HG03442 (cell line): ENCODE measurements at regions not wholly inside any gene's neighbourhood (a gene's known extent, or its start where the extent isn't known, plus 50 kb on each side); places are given as distances from the start of the nearest gene placed in this dataset.

Experiments used
- ATAC-seq: cut with Tn5 transposase; IDR thresholded peaks from one replicate; pipeline ENCODE4 v1.9.1; 2021; ENCODE audit warnings: mild to moderate bottlenecking, moderate library complexity; ENCODE audit not compliant: unreplicated experiment

DNA sequence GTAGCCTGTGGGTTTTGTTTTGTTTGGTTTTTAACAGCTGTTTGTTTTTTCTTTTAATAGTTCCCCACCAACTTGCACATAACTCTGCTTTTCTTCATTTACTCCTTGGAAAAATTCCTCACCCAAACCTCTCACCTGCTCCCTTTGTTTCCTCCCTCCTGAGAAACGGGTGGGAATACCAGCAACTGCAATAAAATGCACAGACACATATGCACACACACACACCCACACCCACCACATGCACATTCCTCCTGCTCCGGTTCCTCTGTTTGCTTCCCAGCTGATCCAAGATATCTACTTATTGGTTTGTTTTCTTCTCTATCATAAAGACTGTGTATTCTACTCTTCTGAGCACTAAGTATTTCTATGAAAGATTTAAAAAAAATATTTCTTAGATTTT lies 161.1 kb upstream of the EPHA7 start:
- ATAC-seq: no peak

- no peak for ATAC-seq
These were observed 156.3 kb upstream of the EPHA7 start for GRCh38 chr6:93575495-93576267.

- no peak for ATAC-seq
These were observed 154.9 kb upstream of the EPHA7 start for GRCh38 chr6:93574299-93574698.

- no peak for ATAC-seq
These were observed 152.0 kb upstream of the EPHA7 start for GRCh38 chr6:93571346-93571745.

DNA sequence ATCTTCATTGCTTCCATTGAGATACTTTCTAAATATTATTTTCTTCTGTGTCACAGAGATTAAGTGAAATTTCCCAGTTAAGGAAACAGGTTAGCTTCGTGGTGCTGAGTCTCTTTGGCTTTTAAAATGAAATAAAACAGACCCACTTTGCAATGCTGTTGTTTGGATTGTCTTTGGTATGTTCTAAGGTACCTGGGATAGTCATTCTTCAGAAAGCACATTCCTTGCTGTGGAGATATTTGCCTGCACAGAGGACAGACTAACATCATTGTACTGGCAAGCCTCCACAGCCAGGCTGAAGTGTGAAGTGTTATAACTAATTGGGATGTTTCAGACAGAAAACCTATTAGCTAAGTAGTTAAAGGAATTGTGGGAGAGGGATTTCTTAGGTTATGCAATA lies 148.8 kb upstream of the EPHA7 start:
- ATAC-seq: no peak

DNA sequence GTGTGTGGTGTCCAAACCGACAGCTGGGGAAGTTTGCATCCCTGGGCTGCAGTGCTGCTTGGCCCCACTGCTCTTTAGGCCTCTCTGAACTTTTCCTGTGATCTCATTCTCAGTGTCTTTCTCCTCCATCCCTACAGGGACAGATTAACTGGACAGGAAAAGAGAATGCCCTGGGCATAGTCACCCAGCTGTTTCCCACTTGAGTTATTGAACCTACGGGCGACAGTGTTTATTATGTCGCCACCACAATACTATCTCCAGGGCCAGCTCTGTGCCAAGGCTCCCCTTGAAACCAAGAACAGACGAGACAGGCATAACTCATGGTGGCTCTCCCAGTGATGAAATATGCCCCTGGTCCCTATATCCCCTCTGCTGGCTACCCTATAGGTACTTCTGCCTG lies 147.8 kb upstream of the EPHA7 start:
- no peak for ATAC-seq

GRCh38 chr6:93566285-93566684 lies 146.9 kb upstream of the EPHA7 start:
- no peak for ATAC-seq

GRCh38 chr6:93562582-93562981 lies 143.2 kb upstream of the EPHA7 start:
- no peak for ATAC-seq

- ATAC-seq: no peak
These were observed 135.9 kb upstream of the EPHA7 start for GRCh38 chr6:93555292-93555691.

- no peak for ATAC-seq
These were observed 134.7 kb upstream of the EPHA7 start for GRCh38 chr6:93554018-93554417.

GRCh38 chr6:93550551-93551276 lies 131.4 kb upstream of the EPHA7 start:
- no peak for ATAC-seq

GRCh38 chr6:93549868-93550267 lies 130.5 kb upstream of the EPHA7 start:
- ATAC-seq: no peak

- no peak for ATAC-seq
These were observed 105.5 kb upstream of the EPHA7 start for GRCh38 chr6:93524671-93525451.

DNA sequence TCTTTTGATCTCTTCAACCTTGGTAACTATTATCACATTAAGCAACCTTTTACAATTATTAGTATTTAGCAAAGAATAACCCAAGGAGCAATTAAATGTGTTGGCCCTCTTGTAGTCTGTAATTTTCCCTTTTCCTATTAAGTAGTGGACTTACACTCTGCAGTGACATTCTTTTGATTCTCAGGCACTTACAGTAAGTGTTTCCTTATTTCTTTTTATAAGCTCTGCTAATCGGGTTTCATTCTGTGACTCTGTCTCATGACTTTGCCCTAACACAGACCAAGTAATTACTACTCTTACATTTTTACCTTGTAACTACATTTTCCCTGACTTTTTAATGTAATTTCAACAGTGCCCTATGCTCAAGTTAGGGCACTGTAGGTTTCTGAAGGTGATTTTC lies 104.0 kb upstream of the EPHA7 start:
- ATAC-seq: no peak

- ATAC-seq: no peak
These were observed 97.1 kb upstream of the EPHA7 start for GRCh38 chr6:93516441-93516840.

DNA sequence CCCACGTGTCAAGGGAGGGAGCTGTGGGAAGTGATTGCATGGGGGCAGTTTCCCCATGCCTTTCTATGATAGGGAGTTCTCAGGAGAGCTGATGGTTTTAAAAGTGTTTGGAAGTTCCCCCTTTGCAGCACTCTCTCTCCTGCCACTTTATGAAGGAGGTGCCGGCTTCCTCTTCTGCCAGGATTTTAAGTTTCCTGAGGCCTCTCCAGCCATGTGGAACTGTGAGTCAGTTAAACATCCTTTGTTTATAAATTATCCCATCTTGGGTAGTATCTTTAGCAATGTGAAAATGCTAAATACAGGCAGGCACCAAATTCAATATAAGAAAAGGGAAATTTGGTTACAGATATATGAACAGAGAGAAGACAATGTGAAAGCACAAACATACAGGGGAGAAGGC lies 96.4 kb upstream of the EPHA7 start:
- ATAC-seq: no peak

GRCh38 chr6:93498713-93499112 lies 79.4 kb upstream of the EPHA7 start:
- no peak for ATAC-seq

DNA sequence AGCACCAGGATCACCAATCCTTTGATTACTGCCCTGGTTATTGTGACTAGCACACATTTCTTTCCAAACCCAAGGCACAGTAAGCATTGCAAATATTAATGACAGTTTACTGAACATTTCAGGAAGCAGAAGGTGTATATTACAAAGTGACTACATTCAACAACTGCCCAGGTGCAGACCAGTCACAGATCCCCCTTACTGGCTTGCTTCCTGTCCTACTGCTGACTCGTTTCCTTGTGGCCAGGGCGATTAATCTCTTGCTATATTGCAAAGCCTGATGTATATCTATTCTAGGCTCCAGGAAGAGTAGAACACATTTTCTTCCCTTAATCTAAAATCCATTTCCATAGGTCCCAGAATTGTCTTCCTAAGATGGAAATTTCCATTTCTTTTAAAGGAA lies 77.2 kb upstream of the EPHA7 start:
- ATAC-seq: no peak

- ATAC-seq: no peak
These were observed 74.7 kb upstream of the EPHA7 start for GRCh38 chr6:93494057-93494456.

GRCh38 chr6:93474733-93475179 lies 55.4 kb upstream of the EPHA7 start:
- ATAC-seq: no peak

GRCh38 chr6:93471281-93471680 lies 51.9 kb upstream of the EPHA7 start:
- ATAC-seq: no peak
